ENCODE measurements at regions not wholly inside any gene's neighbourhood (a gene's known extent, or its start where the extent isn't known, plus 50 kb on each side); places are given as distances from the start of the nearest gene placed in this dataset.

DNA sequence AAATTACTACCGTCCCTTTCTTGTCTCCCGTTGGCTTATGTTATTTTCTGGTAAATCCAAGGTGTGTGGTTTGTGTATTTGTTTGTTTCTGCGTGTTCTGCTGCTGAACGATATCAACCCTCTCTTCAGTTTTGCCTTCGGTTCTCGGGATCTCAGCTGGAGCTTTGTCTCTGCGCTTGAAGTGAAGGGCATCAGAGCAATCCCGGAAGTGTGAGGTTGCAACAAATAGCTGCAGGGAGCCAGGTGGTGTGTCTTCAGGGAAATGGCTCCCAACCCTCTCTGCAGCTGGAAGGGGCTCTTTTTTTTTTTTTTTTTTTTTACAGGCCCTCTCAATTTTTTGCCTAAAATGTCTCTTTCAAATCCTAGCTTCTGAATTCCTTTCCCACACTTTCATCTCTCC lies 116.4 kb upstream of the RGMA start:
- TF ChIP-seq, protein P1, sequence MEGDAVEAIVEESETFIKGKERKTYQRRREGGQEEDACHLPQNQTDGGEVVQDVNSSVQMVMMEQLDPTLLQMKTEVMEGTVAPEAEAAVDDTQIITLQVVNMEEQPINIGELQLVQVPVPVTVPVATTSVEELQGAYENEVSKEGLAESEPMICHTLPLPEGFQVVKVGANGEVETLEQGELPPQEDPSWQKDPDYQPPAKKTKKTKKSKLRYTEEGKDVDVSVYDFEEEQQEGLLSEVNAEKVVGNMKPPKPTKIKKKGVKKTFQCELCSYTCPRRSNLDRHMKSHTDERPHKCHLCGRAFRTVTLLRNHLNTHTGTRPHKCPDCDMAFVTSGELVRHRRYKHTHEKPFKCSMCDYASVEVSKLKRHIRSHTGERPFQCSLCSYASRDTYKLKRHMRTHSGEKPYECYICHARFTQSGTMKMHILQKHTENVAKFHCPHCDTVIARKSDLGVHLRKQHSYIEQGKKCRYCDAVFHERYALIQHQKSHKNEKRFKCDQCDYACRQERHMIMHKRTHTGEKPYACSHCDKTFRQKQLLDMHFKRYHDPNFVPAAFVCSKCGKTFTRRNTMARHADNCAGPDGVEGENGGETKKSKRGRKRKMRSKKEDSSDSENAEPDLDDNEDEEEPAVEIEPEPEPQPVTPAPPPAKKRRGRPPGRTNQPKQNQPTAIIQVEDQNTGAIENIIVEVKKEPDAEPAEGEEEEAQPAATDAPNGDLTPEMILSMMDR (IDR thresholded peaks at IDR 0.05), result no peak
- TF ChIP-seq POLR2A (IDR thresholded peaks at IDR 0.05), result no peak

Data from testis (tissue), 2 donors.